ENCODE measurements at regions not wholly inside any gene's neighbourhood (a gene's known extent, or its start where the extent isn't known, plus 50 kb on each side); places are given as distances from the start of the nearest gene placed in this dataset.

DNA sequence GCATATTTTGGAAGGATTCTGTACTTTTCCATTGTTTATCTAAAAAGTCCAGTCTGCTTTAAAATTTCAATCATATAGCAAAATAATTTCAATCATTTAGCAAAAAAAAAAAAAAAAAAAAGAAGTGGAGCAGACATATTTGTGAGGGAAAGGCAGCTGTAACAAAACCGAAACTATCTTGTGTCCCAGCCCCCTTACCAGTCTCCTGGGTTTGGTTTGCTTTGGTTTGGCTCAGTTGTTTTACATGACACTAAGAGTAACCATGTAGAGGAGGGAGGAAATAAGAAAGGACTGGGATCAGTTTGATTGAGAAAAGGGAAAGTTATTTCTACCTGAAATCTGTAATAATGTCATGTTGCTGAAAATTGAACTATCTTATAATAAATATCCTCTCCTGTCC lies 158.8 kb upstream of the GADL1 start:
- no peaks in the 10 kb centered on the region for H4K20me1 ChIP-seq (ENCODE audit: insufficient read depth, low read length, poor library complexity, severe bottlenecking)
- H3K9me3 ChIP-seq (ENCODE audit: insufficient read depth, low read depth, low read length), result peaks cover 12% of the 10 kb centered on the region; the same call in 1 of the 2 replicates
- no peaks in the 10 kb centered on the region for H3K27me3 ChIP-seq (ENCODE audit: insufficient read depth, low read length, poor library complexity, severe bottlenecking)
- no peaks in the 10 kb centered on the region for H3K4me1 ChIP-seq (ENCODE audit: insufficient read depth, low read length, poor library complexity, severe bottlenecking)
- TF ChIP-seq EZH2phosphoT487 (IDR thresholded peaks at IDR 0.05; ENCODE audit: borderline replicate concordance) (no peak), CTCF (conservative IDR thresholded peaks at IDR 0.05; ENCODE audit: low read length) (no peak)
- H3K9me2 ChIP-seq (replicated peaks; ENCODE audit: low read depth, low read length), result no peaks in the 10 kb centered on the region
- H3K9ac ChIP-seq (ENCODE audit: low read depth, low read length, poor library complexity, severe bottlenecking), result no peak overlapping the region
- H3K4me2 ChIP-seq (ENCODE audit: low read depth, low read length, poor library complexity, severe bottlenecking), result no peak overlapping the region
- no peaks in the 10 kb centered on the region for H3F3A ChIP-seq (ENCODE audit: low read depth)
- no peaks in the 10 kb centered on the region for H3K79me2 ChIP-seq (ENCODE audit: insufficient read depth, low read length)
- no peak overlapping the region for H3K4me3 ChIP-seq (ENCODE audit: low read length, poor library complexity, severe bottlenecking)
- no peaks in the 10 kb centered on the region for H3K36me3 ChIP-seq (ENCODE audit: insufficient read depth, low read length)
- no peak overlapping the region for H2AFZ ChIP-seq (ENCODE audit: low read length)

GRCh38 chr3:31054032-31054431 lies 159.6 kb upstream of the GADL1 start:
- Histone ChIP-seq H3F3A (ENCODE audit: low read depth) (no peaks in the 10 kb centered on the region), H3K4me1 (ENCODE audit: insufficient read depth, low read length, poor library complexity, severe bottlenecking) (no peaks in the 10 kb centered on the region), H3K9ac (ENCODE audit: low read depth, low read length, poor library complexity, severe bottlenecking) (no peak overlapping the region), H3K36me3 (ENCODE audit: insufficient read depth, low read length) (no peaks in the 10 kb centered on the region; the same call in 1 of the 2 replicates), H2AFZ (ENCODE audit: low read length) (no peak overlapping the region), H3K9me2 (replicated peaks; ENCODE audit: low read depth, low read length) (no peaks in the 10 kb centered on the region), H3K27me3 (ENCODE audit: insufficient read depth, low read length, poor library complexity, severe bottlenecking) (no peaks in the 10 kb centered on the region), H4K20me1 (ENCODE audit: insufficient read depth, low read length, poor library complexity, severe bottlenecking) (no peaks in the 10 kb centered on the region), H3K9me3 (ENCODE audit: insufficient read depth, low read depth, low read length) (peaks cover 12% of the 10 kb centered on the region), H3K4me3 (ENCODE audit: low read length, poor library complexity, severe bottlenecking) (no peak overlapping the region), H3K4me2 (ENCODE audit: low read depth, low read length, poor library complexity, severe bottlenecking) (no peak overlapping the region), H3K79me2 (ENCODE audit: insufficient read depth, low read length) (no peaks in the 10 kb centered on the region)
- TF ChIP-seq CTCF (conservative IDR thresholded peaks at IDR 0.05; ENCODE audit: low read length) (no peak), EZH2phosphoT487 (IDR thresholded peaks at IDR 0.05; ENCODE audit: borderline replicate concordance) (no peak)

DNA sequence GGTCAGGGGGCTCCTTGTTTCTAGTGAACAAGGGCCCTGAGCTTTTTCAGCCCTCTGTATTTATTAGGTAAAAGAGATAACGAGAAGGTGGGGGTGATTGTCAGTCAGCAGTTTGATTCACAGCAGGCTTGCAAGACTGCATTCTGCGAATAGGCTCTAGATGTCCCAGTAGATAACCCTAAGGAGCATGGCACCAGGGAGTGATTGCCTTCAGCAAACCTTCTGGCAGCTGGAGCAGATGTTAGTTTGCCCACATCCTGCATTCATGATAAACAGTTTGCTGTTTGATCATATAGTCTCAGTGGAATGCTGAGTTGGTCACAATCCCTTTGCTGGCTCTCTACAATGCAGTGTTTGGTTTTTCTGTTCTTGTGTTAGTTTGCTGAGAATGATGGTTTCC lies 161.3 kb upstream of the GADL1 start:
- Histone ChIP-seq H3K9me3 (ENCODE audit: insufficient read depth, low read depth, low read length) (peaks cover 18% of the 10 kb centered on the region), H4K20me1 (ENCODE audit: insufficient read depth, low read length, poor library complexity, severe bottlenecking) (no peaks in the 10 kb centered on the region)
- TF ChIP-seq EZH2phosphoT487 (IDR thresholded peaks at IDR 0.05; ENCODE audit: borderline replicate concordance) (no peak), CTCF (conservative IDR thresholded peaks at IDR 0.05; ENCODE audit: low read length) (no peak)

More for the DNA sequence above, 161.3 kb upstream of the GADL1 start:
- H3K4me2 ChIP-seq (ENCODE audit: low read depth, low read length, poor library complexity, severe bottlenecking), result no peak overlapping the region
- H2AFZ ChIP-seq (ENCODE audit: low read length), result no peak overlapping the region
- no peaks in the 10 kb centered on the region for H3K79me2 ChIP-seq (ENCODE audit: insufficient read depth, low read length)
- H3K9me2 ChIP-seq (replicated peaks; ENCODE audit: low read depth, low read length), result no peaks in the 10 kb centered on the region
- no peak overlapping the region for H3K4me3 ChIP-seq (ENCODE audit: low read length, poor library complexity, severe bottlenecking)
- no peaks in the 10 kb centered on the region for H3K27me3 ChIP-seq (ENCODE audit: insufficient read depth, low read length, poor library complexity, severe bottlenecking)
- no peak overlapping the region for H3K9ac ChIP-seq (ENCODE audit: low read depth, low read length, poor library complexity, severe bottlenecking)
- no peaks in the 10 kb centered on the region; the same call in 1 of the 2 replicates for H3K36me3 ChIP-seq (ENCODE audit: insufficient read depth, low read length)
- H3K4me1 ChIP-seq (ENCODE audit: insufficient read depth, low read length, poor library complexity, severe bottlenecking), result no peaks in the 10 kb centered on the region
- no peaks in the 10 kb centered on the region for H3F3A ChIP-seq (ENCODE audit: low read depth)

Measured in Loucy (cell line).